ENCODE measurements at regions not wholly inside any gene's neighbourhood (a gene's known extent, or its start where the extent isn't known, plus 50 kb on each side); places are given as distances from the start of the nearest gene placed in this dataset.

GRCh38 chr12:127896661-127897060 lies 370.3 kb upstream of the TMEM132C start:
- Histone ChIP-seq H3K4me1 (ENCODE audit: control insufficient read depth, insufficient read depth, low read length) (no peaks in the 10 kb centered on the region), H3K27me3 (replicated peaks in 1 of 2; ENCODE audit: control insufficient read depth in 2 of 2, insufficient read depth in 2 of 2, low read length in 1 of 2) (no peaks in the 10 kb centered on the region), H3K4me2 (ENCODE audit: control insufficient read depth, insufficient read depth) (no peak overlapping the region), H4K20me1 (ENCODE audit: control insufficient read depth, insufficient read depth) (no peaks in the 10 kb centered on the region), H3K9ac (ENCODE audit: control insufficient read depth, insufficient read depth, low read length) (no peak overlapping the region), H3K27ac (ENCODE audit: control insufficient read depth, insufficient read depth) (no peak overlapping the region), H3K79me2 (ENCODE audit: control insufficient read depth, insufficient read depth, low read length) (no peaks in the 10 kb centered on the region), H3K9me3 (replicated peaks; ENCODE audit: control insufficient read depth, insufficient read depth, low read length) (no peaks in the 10 kb centered on the region), H2AFZ (ENCODE audit: control insufficient read depth, low read depth, low read length) (no peak overlapping the region), H3K36me3 (ENCODE audit: control insufficient read depth in 2 of 2, insufficient read depth in 2 of 2, low read length in 1 of 2) (no peaks in the 10 kb centered on the region), H3K4me3 (no peak overlapping the region)
- SMC1A ChIA-PET (ENCODE audit: uncharacterized antibody, unreplicated experiment), result no interaction called here
- intact Hi-C loops (cut with micrococcal nuclease; ENCODE audit: unreplicated experiment), result no loop called here
- RAD21 ChIA-PET (ENCODE audit: unreplicated experiment), result no interaction called here
- TF ChIP-seq MLLT1 (IDR thresholded peaks at IDR 0.05), result no peak
- TF ChIP-seq NFYB (IDR thresholded peaks at IDR 0.05; ENCODE audit: insufficient read depth, low read depth, low read length), result no peak
- TF ChIP-seq ZNF207 (IDR thresholded peaks at IDR 0.05; ENCODE audit: borderline replicate concordance), result no peak
- TF ChIP-seq ZNF687 (IDR thresholded peaks at IDR 0.05), result no peak
- TF ChIP-seq MTA2 (IDR thresholded peaks at IDR 0.05; ENCODE audit: low read depth), result no peak
- TF ChIP-seq ZSCAN29 (IDR thresholded peaks at IDR 0.05), result no peak
- TF ChIP-seq PRDM15 (CRISPR knock-in tag; IDR thresholded peaks at IDR 0.05), result no peak
- TF ChIP-seq CREM (IDR thresholded peaks at IDR 0.05; ENCODE audit: low read depth), result no peak
- TF ChIP-seq RCOR1 (conservative IDR thresholded peaks at IDR 0.05; ENCODE audit: low read depth, low read length), result no peak
- FAIRE-seq (no peak), DNase-seq (ENCODE audit: low read depth, low spot score) (no peak), ATAC-seq (no peak)
- WGBS (ENCODE audit: insufficient coverage, insufficient replicate concordance, low lambda C conversion rate, missing lambda C conversion rate), result 0% methylated on average over 4 of the region's 4 CpGs
- in situ Hi-C loops (cut with MboI), result no loop called here
- POLR2A ChIA-PET, result no interaction called here
- no TSS peak for BruUV-seq (replicated peaks)
- CTCF ChIA-PET, result no interaction called here
